Neural progenitor cell (in vitro differentiated cells): ENCODE measurements at regions not wholly inside any gene's neighbourhood (a gene's known extent, or its start where the extent isn't known, plus 50 kb on each side); places are given as distances from the start of the nearest gene placed in this dataset.
"Not testable (repeated sequence)": the region's sequence is repeated elsewhere in the genome, so short reads cannot be mapped to it uniquely, and the experiment has no call there.

Experiments
- DNase-seq: peaks from one replicate; pipeline ENCODE4 v3.0.0-alpha.2; 2016; ENCODE audit warnings: low spot score
- H2AFZ ChIP-seq: fragments of 200-600 bp; sonication (generic); replicated peaks from 2 replicates; pipeline ENCODE4 v1.6.1; 2016; ENCODE audit warnings: antibody characterized with exemption
- H3F3A ChIP-seq: fragments of 200-600 bp; sonication (generic); 2 replicates; pipeline ENCODE4 v1.6.1; 2016; ENCODE audit warnings: antibody characterized with exemption, low read depth
- H3K27ac ChIP-seq: fragments of 200-600 bp; sonication (generic); 2 replicates; pipeline ENCODE4 v1.5.1; 2016; ENCODE audit warnings: mild to moderate bottlenecking
- H3K27me3 ChIP-seq: fragments of 200-600 bp; sonication (generic); 2 replicates; pipeline ENCODE4 v1.6.1; 2016; ENCODE audit warnings: mild to moderate bottlenecking, moderate library complexity
- H3K36me3 ChIP-seq: fragments of 200-600 bp; sonication (generic); 2 replicates; pipeline ENCODE4 v1.5.1; 2016
- H3K4me1 ChIP-seq: fragments of 200-600 bp; sonication (generic); 2 replicates; pipeline ENCODE4 v1.6.1; 2016; ENCODE audit warnings: mixed run types
- H3K4me2 ChIP-seq: fragments of 200-600 bp; sonication (generic); 2 replicates; pipeline ENCODE4 v1.6.1; 2016
- H3K4me3 ChIP-seq: fragments of 200-600 bp; sonication (generic); 2 replicates; pipeline ENCODE4 v1.5.1; 2016
- H3K79me2 ChIP-seq: fragments of 200-600 bp; sonication (generic); 2 replicates; pipeline ENCODE4 v1.6.1; 2016; ENCODE audit warnings: low read depth
- H3K9ac ChIP-seq: fragments of 200-600 bp; sonication (generic); 2 replicates; pipeline ENCODE4 v1.6.1; 2016
- H3K9me3 ChIP-seq: fragments of 200-600 bp; sonication (generic); 2 replicates; pipeline ENCODE4 v1.5.1; 2016; ENCODE audit warnings: low read depth
- H4K20me1 ChIP-seq: fragments of 200-600 bp; sonication (generic); 2 replicates; pipeline ENCODE4 v1.6.1; 2016; ENCODE audit warnings: low read depth
- H3K27ac Mint-ChIP-seq: 3 replicates; pipeline ENCODE4 v1.8.0; 2021; ENCODE audit warnings: mixed read lengths
- H3K27me3 Mint-ChIP-seq: 2 replicates; pipeline ENCODE4 v1.8.0; 2022; ENCODE audit warnings: low read depth, mild to moderate bottlenecking, inconsistent platforms, moderate library complexity, mixed read lengths; ENCODE audit not compliant: insufficient read depth
- H3K36me3 Mint-ChIP-seq: 3 replicates; pipeline ENCODE4 v1.8.0; 2021; ENCODE audit warnings: mixed read lengths
- H3K4me1 Mint-ChIP-seq: 3 replicates; pipeline ENCODE4 v1.8.0; 2021; ENCODE audit warnings: mixed read lengths
- H3K4me3 Mint-ChIP-seq: 3 replicates; pipeline ENCODE4 v1.8.0; 2021; ENCODE audit warnings: mild to moderate bottlenecking, moderate library complexity, mixed read lengths
- H3K9me3 Mint-ChIP-seq: 3 replicates; pipeline ENCODE4 v1.8.0; 2020; ENCODE audit warnings: mixed read lengths
- EZH2 ChIP-seq: fragments of 200-600 bp; sonication (generic); IDR thresholded peaks from 2 replicates; pipeline ENCODE4 v1.6.1; 2017; ENCODE audit warnings: antibody characterized with exemption, mild to moderate bottlenecking, moderate library complexity
- EZH2phosphoT487 ChIP-seq: fragments of 200-600 bp; sonication (generic); IDR thresholded peaks from 2 replicates; pipeline ENCODE4 v1.6.1; 2017; ENCODE audit warnings: antibody characterized with exemption
- TF ChIP-seq, protein P1 (sequence below): fragments of 200-600 bp; sonication (generic); IDR thresholded peaks from 2 replicates; pipeline ENCODE4 v1.5.1; 2017; ENCODE audit warnings: antibody characterized with exemption, mild to moderate bottlenecking

DNA sequence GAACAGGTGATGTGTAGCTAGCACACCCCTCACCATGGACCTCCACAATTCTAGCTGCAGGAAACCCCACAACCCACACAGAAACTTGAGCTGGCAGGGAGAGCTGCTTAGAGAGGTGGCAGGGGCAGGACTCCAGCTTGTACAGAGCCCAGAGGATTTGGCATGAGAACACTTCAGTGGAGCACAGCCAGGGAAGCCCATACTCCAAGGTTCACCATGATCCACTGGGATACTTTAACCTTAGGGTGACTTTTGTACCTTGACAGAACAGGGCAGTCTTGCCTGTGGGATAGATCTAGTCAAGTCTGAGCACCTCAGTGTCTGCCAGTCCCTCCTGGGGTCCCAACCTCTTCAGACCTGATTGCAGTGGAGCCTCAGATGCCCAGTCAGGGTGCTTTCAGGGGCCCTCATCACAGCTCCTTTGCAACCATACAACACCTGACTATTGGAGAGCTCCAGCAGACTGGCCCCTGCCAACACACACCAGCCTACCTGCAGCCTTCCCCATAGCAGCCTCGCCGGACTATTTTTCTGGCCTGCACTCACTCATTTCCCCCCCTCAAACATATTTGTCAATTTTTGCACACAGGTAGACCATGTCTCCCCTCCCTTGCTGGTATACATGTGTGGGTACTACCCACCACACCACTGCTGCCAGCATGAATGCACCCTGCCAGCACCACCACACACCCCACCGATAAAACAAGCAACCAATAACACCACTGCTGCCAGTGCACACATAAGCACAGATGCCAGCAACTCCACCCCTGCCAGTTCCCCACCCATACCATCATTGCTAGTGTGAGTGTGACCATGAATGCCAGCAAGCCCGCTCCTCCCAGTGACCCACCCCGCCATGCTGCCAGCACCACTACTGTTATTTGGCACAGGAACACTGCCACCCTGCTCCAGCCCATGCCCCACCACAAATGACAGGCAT lies 56.0 kb upstream of the CDX4 start:
- H3K79me2 ChIP-seq, result no peaks in the 10 kb centered on the region
- Mint-ChIP-seq H3K27ac (no peak overlapping the region), H3K4me1 (no peaks in the 10 kb centered on the region), H3K9me3 (peaks cover 3% of the 10 kb centered on the region), H3K4me3 (no peak overlapping the region), H3K36me3 (no peaks in the 10 kb centered on the region), H3K27me3 (peaks cover 7% of the 10 kb centered on the region)
- no peaks in the 10 kb centered on the region for H3K36me3 ChIP-seq
- H3K27ac ChIP-seq, result no peak overlapping the region
- no peak for TF ChIP-seq EZH2phosphoT487
- no peaks in the 10 kb centered on the region for H3F3A ChIP-seq
- H3K4me3 ChIP-seq, result no peak overlapping the region
- no peak for DNase-seq
- H3K4me1 ChIP-seq, result no peaks in the 10 kb centered on the region
- no peak overlapping the region for H3K9ac ChIP-seq
- H3K27me3 ChIP-seq, result no peaks in the 10 kb centered on the region
- H2AFZ ChIP-seq, result no peak overlapping the region
- no peak overlapping the region for H3K4me2 ChIP-seq
- H3K9me3 ChIP-seq, result peaks cover 3% of the 10 kb centered on the region
- no peaks in the 10 kb centered on the region for H4K20me1 ChIP-seq

DNA sequence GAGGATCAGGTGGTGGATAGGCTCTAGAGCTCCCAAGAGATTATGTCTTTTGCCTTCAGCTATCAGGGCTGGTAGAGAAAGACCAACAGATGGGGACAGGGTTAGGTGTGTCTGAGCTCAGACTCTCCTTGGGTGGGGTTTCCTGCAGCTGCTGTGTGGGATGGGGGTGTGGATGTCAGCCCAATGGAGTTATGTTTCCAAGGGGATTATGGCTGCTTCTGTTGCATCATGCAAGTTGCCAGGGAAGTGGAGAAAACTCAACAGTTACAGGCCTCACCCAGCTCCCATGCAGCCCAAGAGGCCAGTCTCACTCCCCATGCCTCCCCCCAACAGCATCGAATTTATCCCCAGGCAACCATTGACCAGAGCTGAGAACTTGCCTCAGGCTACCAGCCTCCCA lies 80.2 kb upstream of the CDX4 start:
- TF ChIP-seq, protein P1, sequence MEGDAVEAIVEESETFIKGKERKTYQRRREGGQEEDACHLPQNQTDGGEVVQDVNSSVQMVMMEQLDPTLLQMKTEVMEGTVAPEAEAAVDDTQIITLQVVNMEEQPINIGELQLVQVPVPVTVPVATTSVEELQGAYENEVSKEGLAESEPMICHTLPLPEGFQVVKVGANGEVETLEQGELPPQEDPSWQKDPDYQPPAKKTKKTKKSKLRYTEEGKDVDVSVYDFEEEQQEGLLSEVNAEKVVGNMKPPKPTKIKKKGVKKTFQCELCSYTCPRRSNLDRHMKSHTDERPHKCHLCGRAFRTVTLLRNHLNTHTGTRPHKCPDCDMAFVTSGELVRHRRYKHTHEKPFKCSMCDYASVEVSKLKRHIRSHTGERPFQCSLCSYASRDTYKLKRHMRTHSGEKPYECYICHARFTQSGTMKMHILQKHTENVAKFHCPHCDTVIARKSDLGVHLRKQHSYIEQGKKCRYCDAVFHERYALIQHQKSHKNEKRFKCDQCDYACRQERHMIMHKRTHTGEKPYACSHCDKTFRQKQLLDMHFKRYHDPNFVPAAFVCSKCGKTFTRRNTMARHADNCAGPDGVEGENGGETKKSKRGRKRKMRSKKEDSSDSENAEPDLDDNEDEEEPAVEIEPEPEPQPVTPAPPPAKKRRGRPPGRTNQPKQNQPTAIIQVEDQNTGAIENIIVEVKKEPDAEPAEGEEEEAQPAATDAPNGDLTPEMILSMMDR, result no peak
- TF ChIP-seq EZH2 (no peak), EZH2phosphoT487 (no peak)
- no peaks in the 10 kb centered on the region for H3K4me1 ChIP-seq
- Mint-ChIP-seq H3K36me3 (no peaks in the 10 kb centered on the region), H3K4me3 (no peak overlapping the region), H3K27ac (no peak overlapping the region), H3K4me1 (no peaks in the 10 kb centered on the region), H3K27me3 (peaks cover 2% of the 10 kb centered on the region), H3K9me3 (peaks cover 5% of the 10 kb centered on the region)
- H3K27ac ChIP-seq, result no peak overlapping the region
- H3K79me2 ChIP-seq, result no peaks in the 10 kb centered on the region
- no peak overlapping the region for H3K9ac ChIP-seq
- H2AFZ ChIP-seq, result no peak overlapping the region
- H3K9me3 ChIP-seq, result no peaks in the 10 kb centered on the region
- H3K36me3 ChIP-seq, result no peaks in the 10 kb centered on the region
- H3K4me3 ChIP-seq, result no peak overlapping the region
- H4K20me1 ChIP-seq, result no peaks in the 10 kb centered on the region
- H3K4me2 ChIP-seq, result no peak overlapping the region
- H3F3A ChIP-seq, result no peaks in the 10 kb centered on the region
- no peaks in the 10 kb centered on the region for H3K27me3 ChIP-seq
- DNase-seq, result no peak

DNA sequence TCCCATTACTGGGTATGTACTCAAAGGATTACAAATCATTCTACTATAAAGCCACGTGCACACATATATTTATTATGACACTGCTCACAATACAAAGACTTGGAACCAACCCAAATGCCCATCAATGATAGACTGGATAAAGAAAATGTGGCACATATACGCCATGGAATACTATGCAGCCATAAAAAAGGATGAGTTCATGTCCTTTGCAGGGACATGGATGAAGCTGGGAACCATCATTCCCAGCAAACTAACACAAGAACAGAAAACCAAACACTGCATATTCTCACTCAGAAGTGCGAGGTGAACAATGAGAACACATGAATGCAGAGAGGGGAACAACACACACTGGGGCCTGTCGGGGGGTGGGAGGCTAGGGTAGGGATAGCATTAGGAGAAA lies 89.6 kb upstream of the CDX4 start:
- not testable (repeated sequence) for H3K9me3 ChIP-seq, H3K36me3 ChIP-seq, H3K27ac ChIP-seq, H2AFZ ChIP-seq, H3F3A ChIP-seq, H4K20me1 ChIP-seq, H3K4me3 ChIP-seq, H3K9me3 Mint-ChIP-seq, H3K27ac Mint-ChIP-seq, H3K4me1 ChIP-seq, H3K27me3 Mint-ChIP-seq, H3K9ac ChIP-seq, H3K79me2 ChIP-seq, H3K27me3 ChIP-seq, H3K4me1 Mint-ChIP-seq, H3K4me2 ChIP-seq, H3K4me3 Mint-ChIP-seq, H3K36me3 Mint-ChIP-seq, DNase-seq

DNA sequence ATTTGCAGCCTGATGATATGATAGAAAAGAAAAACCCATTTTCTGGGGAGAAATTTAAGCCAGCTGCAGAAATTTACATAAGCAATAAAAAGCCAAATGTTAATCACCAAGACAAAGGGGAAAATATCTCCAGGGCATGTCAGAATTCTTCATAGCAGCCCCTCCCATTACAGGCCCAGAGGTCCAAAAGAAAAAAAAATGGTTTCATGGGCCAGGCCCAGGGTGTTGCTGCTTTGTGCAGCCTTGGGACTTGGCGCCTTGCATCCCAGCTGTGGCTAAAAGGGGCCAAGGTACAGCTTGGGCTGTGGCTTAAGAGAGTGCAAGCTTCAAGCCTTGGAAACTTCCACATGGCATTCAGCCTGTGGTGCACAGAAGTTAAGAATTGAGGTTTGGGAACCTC lies 97.9 kb upstream of the CDX4 start:
- Mint-ChIP-seq H3K27me3 (no peaks in the 10 kb centered on the region), H3K4me1 (no peaks in the 10 kb centered on the region), H3K36me3 (no peaks in the 10 kb centered on the region), H3K27ac (no peak overlapping the region), H3K9me3 (peaks cover 17% of the 10 kb centered on the region), H3K4me3 (no peak overlapping the region)
- Histone ChIP-seq H2AFZ (no peak overlapping the region), H3K79me2 (no peaks in the 10 kb centered on the region), H3K9ac (no peak overlapping the region), H3K4me2 (no peak overlapping the region), H3K36me3 (no peaks in the 10 kb centered on the region), H3K4me1 (no peaks in the 10 kb centered on the region), H3K27me3 (no peaks in the 10 kb centered on the region), H3F3A (no peaks in the 10 kb centered on the region), H3K9me3 (peaks cover 21% of the 10 kb centered on the region), H3K27ac (no peak overlapping the region), H3K4me3 (no peak overlapping the region), H4K20me1 (no peaks in the 10 kb centered on the region)
- TF ChIP-seq EZH2, result no peak
- TF ChIP-seq, protein P1, result no peak
- TF ChIP-seq EZH2phosphoT487, result no peak
- no peak for DNase-seq
